HepG2 (cell line): ENCODE measurements at regions not wholly inside any gene's neighbourhood (a gene's known extent, or its start where the extent isn't known, plus 50 kb on each side); places are given as distances from the start of the nearest gene placed in this dataset.

Experiments
- ATF4 ChIP-seq, 2 experiments: fragments of 450-650 bp in 1 of 2; sonication (generic) in 1 of 2; formaldehyde crosslinking; IDR thresholded peaks; 2 replicates each; pipeline versions ENCODE4 v1.5.0 to v1.8.0; 2020 to 2022; ENCODE audit warnings: mild to moderate bottlenecking in 1 of 2, missing genetic modification reagents in 1 of 2
- CBX5 ChIP-seq: sonication (generic); formaldehyde crosslinking; IDR thresholded peaks from 2 replicates; pipeline ENCODE4 v1.4.0; 2020; ENCODE audit warnings: missing genetic modification reagents, borderline replicate concordance
- E2F1 ChIP-seq: sonication (generic); formaldehyde crosslinking; IDR thresholded peaks from 2 replicates; pipeline ENCODE4 v1.5.0; 2020; ENCODE audit warnings: missing genetic modification reagents
- ZFAT ChIP-seq: sonication (generic); formaldehyde crosslinking; conservative IDR thresholded peaks from 2 replicates; pipeline ENCODE4 v1.8.1; 2023; ENCODE audit warnings: missing genetic modification reagents, inconsistent platforms
- ZNF598 ChIP-seq: sonication (generic); formaldehyde crosslinking; IDR thresholded peaks from 2 replicates; pipeline ENCODE4 v1.5.1; 2020; ENCODE audit warnings: mild to moderate bottlenecking, missing genetic modification reagents, borderline replicate concordance
- TF ChIP-seq, protein P1 (sequence below): sonication (generic); formaldehyde crosslinking; IDR thresholded peaks from 2 replicates; pipeline ENCODE4 v1.5.0; 2020; ENCODE audit warnings: mild to moderate bottlenecking, missing genetic modification reagents
- TF ChIP-seq, protein P2 (sequence below): sonication (generic); formaldehyde crosslinking; IDR thresholded peaks from 2 replicates; pipeline ENCODE4 v1.5.0; 2020; ENCODE audit warnings: mild to moderate bottlenecking, missing genetic modification reagents, moderate library complexity

DNA sequence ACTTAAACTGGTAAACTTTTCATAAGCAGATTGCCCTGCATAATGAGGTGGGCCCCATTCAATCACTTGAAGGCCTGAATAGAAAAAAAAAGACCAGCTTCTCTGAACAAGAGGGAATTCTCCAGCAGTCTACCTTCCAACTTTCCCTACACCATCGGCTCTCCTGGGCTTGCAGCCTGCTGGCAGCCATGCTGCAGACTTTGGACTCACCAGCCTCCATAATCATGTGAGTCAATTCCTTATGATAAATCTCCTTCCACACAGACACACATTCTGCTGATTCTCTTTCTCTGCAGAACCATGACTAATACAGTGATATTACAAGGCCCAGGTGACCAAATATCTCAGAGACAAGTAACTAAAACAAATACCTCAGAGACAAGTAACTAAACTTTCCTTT, 113.8 kb upstream of the WDR17 start:
- TF ChIP-seq ATF4 (CRISPR knock-in tag; IDR thresholded peaks at IDR 0.05) (no peak), CBX5 (CRISPR knock-in tag) (no peak), E2F1 (CRISPR knock-in tag) (no peak), ZNF598 (CRISPR knock-in tag) (no peak), ZFAT (no peak)
- TF ChIP-seq, protein P1, sequence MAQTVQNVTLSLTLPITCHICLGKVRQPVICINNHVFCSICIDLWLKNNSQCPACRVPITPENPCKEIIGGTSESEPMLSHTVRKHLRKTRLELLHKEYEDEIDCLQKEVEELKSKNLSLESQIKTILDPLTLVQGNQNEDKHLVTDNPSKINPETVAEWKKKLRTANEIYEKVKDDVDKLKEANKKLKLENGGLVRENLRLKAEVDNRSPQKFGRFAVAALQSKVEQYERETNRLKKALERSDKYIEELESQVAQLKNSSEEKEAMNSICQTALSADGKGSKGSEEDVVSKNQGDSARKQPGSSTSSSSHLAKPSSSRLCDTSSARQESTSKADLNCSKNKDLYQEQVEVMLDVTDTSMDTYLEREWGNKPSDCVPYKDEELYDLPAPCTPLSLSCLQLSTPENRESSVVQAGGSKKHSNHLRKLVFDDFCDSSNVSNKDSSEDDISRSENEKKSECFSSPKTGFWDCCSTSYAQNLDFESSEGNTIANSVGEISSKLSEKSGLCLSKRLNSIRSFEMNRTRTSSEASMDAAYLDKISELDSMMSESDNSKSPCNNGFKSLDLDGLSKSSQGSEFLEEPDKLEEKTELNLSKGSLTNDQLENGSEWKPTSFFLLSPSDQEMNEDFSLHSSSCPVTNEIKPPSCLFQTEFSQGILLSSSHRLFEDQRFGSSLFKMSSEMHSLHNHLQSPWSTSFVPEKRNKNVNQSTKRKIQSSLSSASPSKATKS (CRISPR knock-in tag), result no peak
- TF ChIP-seq, protein P2, sequence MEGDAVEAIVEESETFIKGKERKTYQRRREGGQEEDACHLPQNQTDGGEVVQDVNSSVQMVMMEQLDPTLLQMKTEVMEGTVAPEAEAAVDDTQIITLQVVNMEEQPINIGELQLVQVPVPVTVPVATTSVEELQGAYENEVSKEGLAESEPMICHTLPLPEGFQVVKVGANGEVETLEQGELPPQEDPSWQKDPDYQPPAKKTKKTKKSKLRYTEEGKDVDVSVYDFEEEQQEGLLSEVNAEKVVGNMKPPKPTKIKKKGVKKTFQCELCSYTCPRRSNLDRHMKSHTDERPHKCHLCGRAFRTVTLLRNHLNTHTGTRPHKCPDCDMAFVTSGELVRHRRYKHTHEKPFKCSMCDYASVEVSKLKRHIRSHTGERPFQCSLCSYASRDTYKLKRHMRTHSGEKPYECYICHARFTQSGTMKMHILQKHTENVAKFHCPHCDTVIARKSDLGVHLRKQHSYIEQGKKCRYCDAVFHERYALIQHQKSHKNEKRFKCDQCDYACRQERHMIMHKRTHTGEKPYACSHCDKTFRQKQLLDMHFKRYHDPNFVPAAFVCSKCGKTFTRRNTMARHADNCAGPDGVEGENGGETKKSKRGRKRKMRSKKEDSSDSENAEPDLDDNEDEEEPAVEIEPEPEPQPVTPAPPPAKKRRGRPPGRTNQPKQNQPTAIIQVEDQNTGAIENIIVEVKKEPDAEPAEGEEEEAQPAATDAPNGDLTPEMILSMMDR (CRISPR knock-in tag), result no peak
